ENCODE measurements at regions not wholly inside any gene's neighbourhood (a gene's known extent, or its start where the extent isn't known, plus 50 kb on each side); places are given as distances from the start of the nearest gene placed in this dataset.

DNA sequence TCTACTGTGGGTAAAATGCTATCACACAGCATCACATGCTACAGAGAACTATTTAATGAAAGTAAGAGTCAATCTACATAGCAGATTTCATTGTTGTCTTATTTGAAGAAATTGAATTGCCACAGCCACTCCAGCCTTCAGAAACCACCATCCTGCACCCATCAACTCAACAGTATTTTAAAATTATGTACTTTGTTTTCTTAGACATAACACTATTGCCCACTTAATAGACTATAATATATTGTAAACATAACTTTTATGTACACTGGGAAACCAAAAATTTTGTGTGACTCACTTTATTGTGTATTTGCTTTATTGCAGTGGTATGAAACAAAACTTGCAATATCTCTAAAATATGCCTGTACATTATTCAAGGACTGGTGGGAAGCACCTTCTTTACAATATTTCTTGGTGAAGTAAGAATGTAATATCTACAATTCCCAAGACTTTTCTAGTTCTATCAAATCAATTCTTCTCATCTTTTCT lies 133.0 kb downstream of the DUSP10 start:
- no peak for DNase-seq (ENCODE audit: low read depth in 1 of 2, low spot score in 1 of 2)
- TF ChIP-seq, protein P1, sequence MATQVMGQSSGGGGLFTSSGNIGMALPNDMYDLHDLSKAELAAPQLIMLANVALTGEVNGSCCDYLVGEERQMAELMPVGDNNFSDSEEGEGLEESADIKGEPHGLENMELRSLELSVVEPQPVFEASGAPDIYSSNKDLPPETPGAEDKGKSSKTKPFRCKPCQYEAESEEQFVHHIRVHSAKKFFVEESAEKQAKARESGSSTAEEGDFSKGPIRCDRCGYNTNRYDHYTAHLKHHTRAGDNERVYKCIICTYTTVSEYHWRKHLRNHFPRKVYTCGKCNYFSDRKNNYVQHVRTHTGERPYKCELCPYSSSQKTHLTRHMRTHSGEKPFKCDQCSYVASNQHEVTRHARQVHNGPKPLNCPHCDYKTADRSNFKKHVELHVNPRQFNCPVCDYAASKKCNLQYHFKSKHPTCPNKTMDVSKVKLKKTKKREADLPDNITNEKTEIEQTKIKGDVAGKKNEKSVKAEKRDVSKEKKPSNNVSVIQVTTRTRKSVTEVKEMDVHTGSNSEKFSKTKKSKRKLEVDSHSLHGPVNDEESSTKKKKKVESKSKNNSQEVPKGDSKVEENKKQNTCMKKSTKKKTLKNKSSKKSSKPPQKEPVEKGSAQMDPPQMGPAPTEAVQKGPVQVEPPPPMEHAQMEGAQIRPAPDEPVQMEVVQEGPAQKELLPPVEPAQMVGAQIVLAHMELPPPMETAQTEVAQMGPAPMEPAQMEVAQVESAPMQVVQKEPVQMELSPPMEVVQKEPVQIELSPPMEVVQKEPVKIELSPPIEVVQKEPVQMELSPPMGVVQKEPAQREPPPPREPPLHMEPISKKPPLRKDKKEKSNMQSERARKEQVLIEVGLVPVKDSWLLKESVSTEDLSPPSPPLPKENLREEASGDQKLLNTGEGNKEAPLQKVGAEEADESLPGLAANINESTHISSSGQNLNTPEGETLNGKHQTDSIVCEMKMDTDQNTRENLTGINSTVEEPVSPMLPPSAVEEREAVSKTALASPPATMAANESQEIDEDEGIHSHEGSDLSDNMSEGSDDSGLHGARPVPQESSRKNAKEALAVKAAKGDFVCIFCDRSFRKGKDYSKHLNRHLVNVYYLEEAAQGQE (IDR thresholded peaks at IDR 0.05; ENCODE audit: insufficient replicate concordance, low read depth): no peak
- no peak for TF ChIP-seq GABPA (IDR thresholded peaks at IDR 0.05; ENCODE audit: low read depth)
- TF ChIP-seq SPI1 (IDR thresholded peaks at IDR 0.05; ENCODE audit: borderline replicate concordance, low read depth): no peak
- H3K27ac ChIP-seq (replicated peaks): no peak overlapping the region
- H3K4me3 ChIP-seq (replicated peaks; ENCODE audit: insufficient read depth, low read length): no peak overlapping the region
- no peaks in the 10 kb centered on the region for H3K27me3 ChIP-seq (ENCODE audit: insufficient read depth, poor library complexity, severe bottlenecking)

DNA sequence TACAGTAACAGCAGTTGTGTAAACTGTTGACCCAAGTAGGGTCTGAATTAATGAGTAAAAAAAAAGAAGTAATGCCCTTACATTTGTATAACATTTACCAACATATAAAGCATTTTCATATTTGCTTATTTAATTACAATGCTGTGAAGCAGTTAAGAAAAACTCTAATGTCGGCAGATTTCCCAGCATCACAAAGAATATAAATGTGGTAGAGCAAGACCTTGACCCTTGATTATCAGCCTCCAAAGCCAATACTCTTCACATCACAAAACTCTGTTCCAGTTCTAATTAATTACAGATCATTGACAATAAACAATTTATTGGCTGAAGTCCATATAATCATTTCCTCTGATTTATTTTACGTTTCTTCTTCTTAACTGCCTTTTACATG lies 130.2 kb downstream of the DUSP10 start:
- TF ChIP-seq, protein P2, sequence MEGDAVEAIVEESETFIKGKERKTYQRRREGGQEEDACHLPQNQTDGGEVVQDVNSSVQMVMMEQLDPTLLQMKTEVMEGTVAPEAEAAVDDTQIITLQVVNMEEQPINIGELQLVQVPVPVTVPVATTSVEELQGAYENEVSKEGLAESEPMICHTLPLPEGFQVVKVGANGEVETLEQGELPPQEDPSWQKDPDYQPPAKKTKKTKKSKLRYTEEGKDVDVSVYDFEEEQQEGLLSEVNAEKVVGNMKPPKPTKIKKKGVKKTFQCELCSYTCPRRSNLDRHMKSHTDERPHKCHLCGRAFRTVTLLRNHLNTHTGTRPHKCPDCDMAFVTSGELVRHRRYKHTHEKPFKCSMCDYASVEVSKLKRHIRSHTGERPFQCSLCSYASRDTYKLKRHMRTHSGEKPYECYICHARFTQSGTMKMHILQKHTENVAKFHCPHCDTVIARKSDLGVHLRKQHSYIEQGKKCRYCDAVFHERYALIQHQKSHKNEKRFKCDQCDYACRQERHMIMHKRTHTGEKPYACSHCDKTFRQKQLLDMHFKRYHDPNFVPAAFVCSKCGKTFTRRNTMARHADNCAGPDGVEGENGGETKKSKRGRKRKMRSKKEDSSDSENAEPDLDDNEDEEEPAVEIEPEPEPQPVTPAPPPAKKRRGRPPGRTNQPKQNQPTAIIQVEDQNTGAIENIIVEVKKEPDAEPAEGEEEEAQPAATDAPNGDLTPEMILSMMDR (IDR thresholded peaks at IDR 0.05; ENCODE audit: insufficient read depth, low read length): no peak
- no peak for TF ChIP-seq GABPA (IDR thresholded peaks at IDR 0.05; ENCODE audit: low read depth)
- no peak for TF ChIP-seq POLR2AphosphoS5 (IDR thresholded peaks at IDR 0.05; ENCODE audit: low read depth)
- TF ChIP-seq SPI1 (IDR thresholded peaks at IDR 0.05; ENCODE audit: borderline replicate concordance, low read depth): no peak
- no peak for DNase-seq (ENCODE audit: low read depth in 1 of 2, low spot score in 1 of 2)
- no peak overlapping the region for H3K27ac ChIP-seq (replicated peaks)
- H3K4me3 ChIP-seq (replicated peaks; ENCODE audit: insufficient read depth, low read length): no peak overlapping the region
- no peaks in the 10 kb centered on the region for H3K27me3 ChIP-seq (ENCODE audit: insufficient read depth, poor library complexity, severe bottlenecking)

DNA sequence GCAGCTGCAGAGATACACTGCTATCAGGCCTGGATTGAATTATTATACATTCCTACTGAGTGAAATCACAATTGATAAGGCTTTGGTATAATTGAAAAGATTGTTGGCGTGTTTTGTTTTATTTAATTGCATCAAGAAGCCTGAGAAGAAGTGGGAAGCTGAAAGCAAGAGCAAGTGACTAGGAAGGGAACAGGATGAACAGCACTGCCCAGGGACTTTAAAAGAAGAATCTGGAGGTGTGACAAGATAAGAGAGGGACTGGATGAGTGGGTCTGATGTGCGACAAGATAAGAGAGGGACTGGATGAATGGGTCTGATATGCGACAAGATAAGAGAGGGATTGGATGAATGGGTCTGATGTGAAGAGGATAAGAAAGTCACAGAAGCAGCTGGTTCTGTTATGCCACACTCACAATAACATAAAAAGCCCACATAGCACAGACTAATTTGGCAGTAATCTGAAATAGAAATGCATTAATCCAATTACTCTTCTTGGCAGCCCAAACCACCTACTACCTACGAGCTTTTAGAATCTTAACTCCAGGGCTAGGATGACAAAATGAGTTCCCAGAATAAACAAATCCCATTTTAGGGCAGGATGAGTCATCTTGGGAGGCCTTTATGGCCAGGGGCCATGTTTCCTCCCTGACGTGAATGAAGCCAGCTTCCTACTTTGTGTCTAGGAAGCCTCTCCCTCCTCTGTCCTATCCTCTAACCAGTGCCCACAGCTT lies 129.7 kb downstream of the DUSP10 start:
- no peak for DNase-seq (ENCODE audit: low read depth in 1 of 2, low spot score in 1 of 2)
- no peak overlapping the region for H3K4me3 ChIP-seq (replicated peaks; ENCODE audit: insufficient read depth, low read length)
- H3K27me3 ChIP-seq (ENCODE audit: insufficient read depth, poor library complexity, severe bottlenecking): no peaks in the 10 kb centered on the region
- TF ChIP-seq, protein P2 (IDR thresholded peaks at IDR 0.05; ENCODE audit: insufficient read depth, low read length): no peak
- TF ChIP-seq, protein P1 (IDR thresholded peaks at IDR 0.05; ENCODE audit: insufficient replicate concordance, low read depth): no peak
- TF ChIP-seq POLR2AphosphoS5 (IDR thresholded peaks at IDR 0.05; ENCODE audit: low read depth): no peak
- no peak for TF ChIP-seq GABPA (IDR thresholded peaks at IDR 0.05; ENCODE audit: low read depth)
- TF ChIP-seq SPI1 (IDR thresholded peaks at IDR 0.05; ENCODE audit: borderline replicate concordance, low read depth): no peak
- no peak overlapping the region for H3K27ac ChIP-seq (replicated peaks)

DNA sequence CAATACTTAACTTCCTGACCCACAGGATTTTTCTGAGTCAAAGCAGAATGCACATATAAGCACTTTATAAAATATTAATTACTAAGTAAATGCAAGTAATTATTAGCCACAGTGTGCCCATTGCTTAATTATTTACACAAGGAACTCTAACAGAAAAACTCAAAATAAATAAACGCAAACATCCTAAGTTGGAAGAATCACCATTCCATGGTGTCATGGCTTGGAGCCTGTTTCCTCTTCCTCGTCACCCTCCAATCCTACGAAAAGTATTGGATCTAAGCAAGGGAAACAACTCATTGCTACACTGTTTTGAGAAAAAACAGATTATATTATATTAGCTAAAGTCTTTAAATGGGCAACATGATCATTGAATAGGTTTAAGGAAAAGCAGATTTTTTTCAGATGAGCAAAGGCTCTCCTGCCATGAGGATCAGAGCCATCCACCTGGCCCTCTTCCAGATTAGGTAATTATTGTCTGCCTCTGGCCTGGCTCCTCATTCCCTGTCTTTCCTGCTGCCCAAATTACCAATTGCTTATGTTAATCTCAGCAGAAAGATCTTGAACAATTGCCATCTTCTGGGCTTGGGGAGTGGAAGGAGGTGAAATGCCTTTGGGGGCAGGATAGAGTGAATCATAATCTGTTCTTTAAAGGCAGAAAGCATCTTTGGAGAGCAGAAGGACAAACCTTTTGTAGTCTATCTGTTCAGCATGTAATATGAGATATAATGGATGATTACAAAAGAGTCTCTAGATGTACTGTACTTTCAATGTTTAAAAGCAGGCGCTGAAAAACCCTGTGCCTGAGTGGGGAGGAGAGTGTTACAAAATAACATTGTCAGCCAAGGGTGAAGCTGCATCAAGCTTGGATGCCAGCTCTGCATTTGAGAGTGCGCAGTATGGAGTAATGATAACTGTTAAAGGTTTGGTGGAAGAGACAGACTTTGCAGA lies 121.2 kb downstream of the DUSP10 start:
- TF ChIP-seq, protein P1 (IDR thresholded peaks at IDR 0.05; ENCODE audit: insufficient replicate concordance, low read depth): no peak
- no peak for TF ChIP-seq SPI1 (IDR thresholded peaks at IDR 0.05; ENCODE audit: borderline replicate concordance, low read depth)
- TF ChIP-seq GABPA (IDR thresholded peaks at IDR 0.05; ENCODE audit: low read depth): no peak
- Histone ChIP-seq H3K27ac (replicated peaks) (no peak overlapping the region), H3K4me3 (replicated peaks; ENCODE audit: insufficient read depth, low read length) (no peak overlapping the region), H3K27me3 (ENCODE audit: insufficient read depth, poor library complexity, severe bottlenecking) (no peaks in the 10 kb centered on the region)
- no peak for DNase-seq (ENCODE audit: low read depth in 1 of 2, low spot score in 1 of 2)
